ENCODE measurements at regions not wholly inside any gene's neighbourhood (a gene's known extent, or its start where the extent isn't known, plus 50 kb on each side); places are given as distances from the start of the nearest gene placed in this dataset.

DNA sequence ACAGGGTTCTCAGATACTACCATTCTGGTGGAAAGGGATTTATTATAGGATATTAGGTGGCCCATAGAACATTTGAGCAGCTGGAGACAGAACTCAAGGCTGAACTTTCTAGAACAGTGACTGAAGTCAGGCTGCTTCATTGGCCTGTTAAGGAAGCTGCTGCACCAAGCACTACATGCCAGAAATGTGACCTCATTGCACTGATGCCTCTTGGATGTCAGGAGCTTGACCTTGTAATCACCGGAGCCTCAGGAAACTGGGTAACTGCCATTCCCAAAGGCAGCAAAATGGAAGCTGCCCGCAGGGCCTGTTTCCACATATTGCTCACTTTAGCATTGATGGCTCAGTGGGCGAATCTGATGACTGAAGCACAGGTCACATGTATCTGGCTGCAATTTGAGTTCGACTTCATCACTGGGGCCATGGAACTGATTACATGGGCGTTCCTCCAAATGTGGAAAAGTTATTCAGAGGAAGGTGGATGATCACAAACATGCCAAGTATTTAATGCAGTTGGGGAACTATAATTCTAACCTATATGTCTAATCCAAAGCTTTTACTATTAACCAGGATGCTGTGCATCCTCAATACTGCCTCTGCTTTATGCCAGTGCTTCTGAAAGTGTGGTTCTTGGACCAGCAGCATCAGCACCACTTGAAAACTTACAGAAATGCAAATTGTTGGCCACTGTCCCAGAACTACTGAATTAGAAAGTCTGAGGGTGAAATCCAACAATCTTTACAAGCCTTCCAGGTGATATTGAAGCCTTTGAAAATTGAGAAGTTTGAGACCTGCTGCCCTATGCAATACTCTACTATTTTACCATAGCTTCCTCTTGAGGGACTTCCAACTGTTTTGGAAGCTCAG is 337.2 kb upstream of the NAV3 start:
- H3K4me3 Mint-ChIP-seq: no peak overlapping the region
- CTCF ChIA-PET (ENCODE audit: partially characterized antibody): no interaction called here
- no peaks in the 10 kb centered on the region for H3K9me3 ChIP-seq (ENCODE audit: control insufficient read depth in 1 of 2, low read length in 2 of 2)
- intact Hi-C loops (cut with micrococcal nuclease): no loop called here
- H3K27ac ChIP-seq (ENCODE audit: low read depth, low read length): no peak overlapping the region
- H3K27me3 Mint-ChIP-seq: no peaks in the 10 kb centered on the region
- no peaks in the 10 kb centered on the region for H3K4me1 Mint-ChIP-seq
- no peaks in the 10 kb centered on the region for H3K36me3 Mint-ChIP-seq
- no peaks in the 10 kb centered on the region for H3K4me1 ChIP-seq (ENCODE audit: insufficient read depth, low read length)
- no peak overlapping the region for H3K27ac Mint-ChIP-seq
- DNase-seq: no peak
- peaks cover 0 to 5% (median 2%) of the 10 kb centered on the region in 8 donors for H3K9me3 Mint-ChIP-seq
- H3K4me3 ChIP-seq (ENCODE audit: low read length in 2 of 2): no peak overlapping the region
- POLR2A ChIA-PET (ENCODE audit: partially characterized antibody): no interaction called here
- no peaks in the 10 kb centered on the region for H3K36me3 ChIP-seq (ENCODE audit: insufficient read depth, low read length)
- no peaks in the 10 kb centered on the region for H3K27me3 ChIP-seq (ENCODE audit: insufficient read depth, low read length)

DNA sequence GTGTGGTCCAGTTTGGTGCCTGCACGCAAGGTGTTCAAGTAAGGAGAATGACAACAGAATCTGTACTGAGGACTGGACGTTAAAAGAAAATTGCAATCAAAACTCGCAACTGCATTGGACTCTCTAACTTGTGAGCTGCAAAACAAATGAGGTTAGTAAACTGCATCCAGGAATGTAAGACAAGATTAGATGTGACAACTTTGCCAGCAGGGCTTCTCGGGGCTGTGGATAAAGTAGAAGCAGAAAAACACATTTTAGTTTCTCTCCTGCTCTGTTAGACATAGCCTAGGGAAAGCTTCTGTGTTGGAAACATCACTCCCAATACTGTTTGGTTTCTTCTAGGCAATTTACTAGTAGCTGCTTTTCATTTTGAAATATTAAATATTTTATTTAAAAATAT is 338.2 kb upstream of the NAV3 start:
- H3K27me3 Mint-ChIP-seq: no peaks in the 10 kb centered on the region
- H3K36me3 ChIP-seq (ENCODE audit: insufficient read depth, low read length): no peaks in the 10 kb centered on the region
- no peak overlapping the region for H3K27ac Mint-ChIP-seq
- no peaks in the 10 kb centered on the region for H3K9me3 ChIP-seq (ENCODE audit: control insufficient read depth in 1 of 2, low read length in 2 of 2)
- H3K9me3 Mint-ChIP-seq: peaks cover 0 to 5% (median 1%) of the 10 kb centered on the region in 8 donors
- H3K4me1 ChIP-seq (ENCODE audit: insufficient read depth, low read length): no peaks in the 10 kb centered on the region
- H3K27me3 ChIP-seq (ENCODE audit: insufficient read depth, low read length): no peaks in the 10 kb centered on the region
- intact Hi-C loops (cut with micrococcal nuclease): no loop called here
- ChIA-PET CTCF (ENCODE audit: partially characterized antibody) (no interaction called here), POLR2A (ENCODE audit: partially characterized antibody) (no interaction called here)
- H3K36me3 Mint-ChIP-seq: no peaks in the 10 kb centered on the region
- no peak for DNase-seq
- no peak overlapping the region for H3K4me3 Mint-ChIP-seq
- H3K4me1 Mint-ChIP-seq: no peaks in the 10 kb centered on the region
- no peak overlapping the region for H3K4me3 ChIP-seq (ENCODE audit: low read length in 2 of 2)
- no peak overlapping the region for H3K27ac ChIP-seq (ENCODE audit: low read depth, low read length)

DNA sequence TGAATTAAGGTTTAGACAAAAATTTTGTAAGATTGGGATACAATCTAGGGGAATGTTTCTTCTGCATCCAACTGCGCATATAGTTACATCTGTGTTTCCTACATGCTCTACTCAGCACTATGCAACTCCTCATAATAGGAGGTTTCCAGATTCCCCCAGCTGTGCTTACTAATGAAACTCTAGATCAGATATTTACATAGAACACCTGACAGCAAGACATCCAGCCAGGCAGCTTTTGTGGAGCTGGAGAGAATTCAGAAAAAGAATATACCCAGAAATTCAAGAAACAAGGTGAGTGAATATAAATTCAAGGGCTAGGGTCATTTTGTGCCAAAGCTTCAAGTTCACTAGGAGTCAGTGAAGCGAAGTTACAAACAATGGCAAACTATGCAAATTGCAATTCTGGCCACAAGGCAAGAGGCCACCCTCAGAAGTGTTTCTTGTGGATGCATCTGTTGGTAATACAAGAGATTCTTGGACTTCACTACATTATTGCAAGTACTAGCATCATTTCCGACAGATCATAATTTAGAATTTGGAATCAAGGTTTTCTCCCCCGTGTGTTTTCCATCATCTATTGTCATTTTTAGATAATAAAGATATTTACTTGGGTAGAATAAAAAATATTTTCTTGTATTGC is 341.2 kb upstream of the NAV3 start:
- no peak overlapping the region for H3K27ac ChIP-seq (ENCODE audit: low read depth, low read length)
- Mint-ChIP-seq H3K4me1 (no peaks in the 10 kb centered on the region), H3K9me3 (peaks cover 0 to 6% (median 0%) of the 10 kb centered on the region in 8 donors), H3K27ac (no peak overlapping the region), H3K4me3 (no peak overlapping the region), H3K27me3 (no peaks in the 10 kb centered on the region), H3K36me3 (no peaks in the 10 kb centered on the region)
- no peaks in the 10 kb centered on the region for H3K27me3 ChIP-seq (ENCODE audit: insufficient read depth, low read length)
- no peak overlapping the region for H3K4me3 ChIP-seq (ENCODE audit: low read length in 2 of 2)
- no peaks in the 10 kb centered on the region for H3K36me3 ChIP-seq (ENCODE audit: insufficient read depth, low read length)
- POLR2A ChIA-PET (ENCODE audit: partially characterized antibody): no interaction called here
- H3K9me3 ChIP-seq (ENCODE audit: control insufficient read depth in 1 of 2, low read length in 2 of 2): no peaks in the 10 kb centered on the region
- no peak for DNase-seq
- CTCF ChIA-PET (ENCODE audit: partially characterized antibody): no interaction called here
- H3K4me1 ChIP-seq (ENCODE audit: insufficient read depth, low read length): no peaks in the 10 kb centered on the region
- intact Hi-C loops (cut with micrococcal nuclease): no loop called here

DNA sequence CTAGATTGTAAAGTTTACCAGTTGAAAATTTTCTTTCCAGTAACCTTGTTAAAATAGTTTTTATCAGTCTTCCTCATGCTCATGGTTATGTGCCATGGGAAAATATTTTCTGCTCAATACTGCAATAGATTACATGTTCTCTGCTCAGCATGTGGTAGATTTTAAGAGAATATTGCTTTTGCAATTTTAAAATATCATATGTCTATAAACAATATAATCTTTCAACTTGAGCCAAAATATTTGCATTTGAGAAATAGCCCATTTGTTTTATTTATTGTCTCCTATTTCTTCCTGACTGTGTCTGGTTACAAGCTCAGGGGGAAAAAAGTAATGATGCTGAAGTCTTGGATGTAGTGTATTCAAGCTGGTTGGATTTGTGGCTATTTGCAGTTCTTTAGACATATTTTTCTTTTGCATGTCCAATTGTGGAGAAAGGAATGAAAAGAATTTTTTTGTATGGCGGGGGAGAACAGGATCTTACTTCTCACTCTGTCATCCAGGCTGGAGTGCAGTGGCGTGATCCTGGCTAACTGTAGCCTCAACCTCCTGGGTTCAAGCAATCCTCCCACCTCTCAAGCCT is 342.6 kb upstream of the NAV3 start:
- H3K27me3 ChIP-seq (ENCODE audit: insufficient read depth, low read length): no peaks in the 10 kb centered on the region
- intact Hi-C loops (cut with micrococcal nuclease): no loop called here
- Mint-ChIP-seq H3K4me1 (no peaks in the 10 kb centered on the region), H3K36me3 (no peaks in the 10 kb centered on the region), H3K27ac (no peak overlapping the region), H3K4me3 (no peak overlapping the region), H3K27me3 (peaks cover 0 to 2% of the 10 kb centered on the region in 2 donors), H3K9me3 (peaks cover 0 to 6% (median 0%) of the 10 kb centered on the region in 8 donors)
- H3K9me3 ChIP-seq (ENCODE audit: control insufficient read depth in 1 of 2, low read length in 2 of 2): no peaks in the 10 kb centered on the region
- H3K36me3 ChIP-seq (ENCODE audit: insufficient read depth, low read length): no peaks in the 10 kb centered on the region
- DNase-seq: no peak
- no peaks in the 10 kb centered on the region for H3K4me1 ChIP-seq (ENCODE audit: insufficient read depth, low read length)
- H3K27ac ChIP-seq (ENCODE audit: low read depth, low read length): no peak overlapping the region
- no peak overlapping the region for H3K4me3 ChIP-seq (ENCODE audit: low read length in 2 of 2)
- CTCF ChIA-PET (ENCODE audit: partially characterized antibody): no interaction called here
- POLR2A ChIA-PET (ENCODE audit: partially characterized antibody): no interaction called here

DNA sequence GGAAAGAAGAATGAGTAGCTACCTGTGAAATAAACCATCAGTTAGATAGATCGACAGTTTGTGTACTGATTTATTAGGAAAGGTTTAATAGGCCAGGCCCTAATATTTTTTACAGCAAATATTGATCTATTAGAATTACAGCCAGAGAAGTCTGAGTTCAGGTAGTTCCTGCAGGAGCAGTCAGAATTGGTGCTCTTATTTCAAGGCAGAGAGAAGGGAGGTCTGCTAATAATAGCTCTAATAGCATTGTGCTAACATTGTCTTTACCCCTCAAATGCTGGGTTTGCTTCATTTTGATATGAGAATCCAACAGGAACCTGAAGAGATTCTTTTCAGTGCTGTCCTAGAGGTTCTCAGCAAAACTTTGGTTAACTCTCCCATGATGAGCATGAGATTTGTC is 343.8 kb upstream of the NAV3 start:
- intact Hi-C loops (cut with micrococcal nuclease): no loop called here
- Mint-ChIP-seq H3K27me3 (peaks cover 0 to 2% of the 10 kb centered on the region in 2 donors), H3K4me3 (no peak overlapping the region), H3K27ac (no peak overlapping the region), H3K4me1 (no peaks in the 10 kb centered on the region), H3K36me3 (no peaks in the 10 kb centered on the region), H3K9me3 (peaks cover 0 to 6% (median 0%) of the 10 kb centered on the region in 8 donors)
- Histone ChIP-seq H3K4me1 (ENCODE audit: insufficient read depth, low read length) (no peaks in the 10 kb centered on the region), H3K27ac (ENCODE audit: low read depth, low read length) (no peak overlapping the region), H3K27me3 (ENCODE audit: insufficient read depth, low read length) (no peaks in the 10 kb centered on the region), H3K9me3 (ENCODE audit: control insufficient read depth in 1 of 2, low read length in 2 of 2) (no peaks in the 10 kb centered on the region), H3K36me3 (ENCODE audit: insufficient read depth, low read length) (no peaks in the 10 kb centered on the region), H3K4me3 (ENCODE audit: low read length in 2 of 2) (no peak overlapping the region)
- DNase-seq: no peak
- POLR2A ChIA-PET (ENCODE audit: partially characterized antibody): no interaction called here
- CTCF ChIA-PET (ENCODE audit: partially characterized antibody): no interaction called here

DNA sequence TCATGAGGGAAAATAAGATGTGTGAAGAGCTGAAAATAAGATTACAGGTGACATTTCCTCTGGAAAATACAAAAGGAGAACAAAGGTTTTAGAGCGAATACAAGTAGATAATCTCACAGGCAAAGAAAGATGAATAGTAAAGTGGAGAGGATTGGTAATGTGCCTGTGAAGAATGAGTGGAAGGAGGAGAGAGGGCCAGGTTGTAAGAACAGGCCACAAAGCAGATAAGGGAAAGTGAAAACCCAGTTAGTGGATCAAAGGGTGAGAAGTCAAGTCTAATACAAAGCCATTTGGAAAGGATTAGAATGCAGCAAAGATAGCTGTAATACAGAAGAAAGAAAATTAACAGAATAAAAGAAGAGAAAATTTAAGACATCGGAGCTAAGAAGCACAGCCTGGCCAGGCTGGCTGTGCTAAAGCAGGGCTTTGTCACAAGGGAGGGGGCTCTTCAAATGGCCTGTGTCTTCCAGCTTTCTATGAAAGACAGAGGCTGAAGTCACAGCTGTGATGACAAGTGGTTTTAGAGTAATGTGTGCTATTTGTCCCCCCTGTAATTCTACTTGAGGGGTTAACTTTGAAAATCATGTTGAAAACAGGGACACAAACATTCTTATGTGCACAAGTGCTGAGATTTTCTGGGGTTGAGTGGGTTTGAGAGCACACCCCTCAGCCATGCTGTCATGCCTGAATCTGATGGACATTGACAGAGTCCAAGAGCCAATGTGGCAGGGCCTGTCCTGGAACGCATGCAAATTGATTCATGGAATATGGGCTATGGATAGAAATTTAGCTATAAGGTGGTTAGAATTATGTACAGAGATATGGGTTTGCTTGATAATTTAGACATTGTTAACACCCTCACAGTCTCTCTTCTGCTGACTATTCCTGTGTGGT is 344.5 kb upstream of the NAV3 start:
- Histone ChIP-seq H3K4me3 (ENCODE audit: low read length in 2 of 2) (no peak overlapping the region), H3K36me3 (ENCODE audit: insufficient read depth, low read length) (no peaks in the 10 kb centered on the region), H3K27ac (ENCODE audit: low read depth, low read length) (no peak overlapping the region), H3K27me3 (ENCODE audit: insufficient read depth, low read length) (no peaks in the 10 kb centered on the region), H3K4me1 (ENCODE audit: insufficient read depth, low read length) (no peaks in the 10 kb centered on the region), H3K9me3 (ENCODE audit: control insufficient read depth in 1 of 2, low read length in 2 of 2) (no peaks in the 10 kb centered on the region)
- peaks cover 0 to 2% of the 10 kb centered on the region in 2 donors for H3K27me3 Mint-ChIP-seq
- no peaks in the 10 kb centered on the region for H3K4me1 Mint-ChIP-seq
- ChIA-PET CTCF (ENCODE audit: partially characterized antibody) (no interaction called here), POLR2A (ENCODE audit: partially characterized antibody) (no interaction called here)
- H3K4me3 Mint-ChIP-seq: no peak overlapping the region
- peaks cover 0 to 5% (median 0%) of the 10 kb centered on the region in 8 donors for H3K9me3 Mint-ChIP-seq
- intact Hi-C loops (cut with micrococcal nuclease): no loop called here
- no peak overlapping the region for H3K27ac Mint-ChIP-seq
- H3K36me3 Mint-ChIP-seq: no peaks in the 10 kb centered on the region
- DNase-seq: no peak

DNA sequence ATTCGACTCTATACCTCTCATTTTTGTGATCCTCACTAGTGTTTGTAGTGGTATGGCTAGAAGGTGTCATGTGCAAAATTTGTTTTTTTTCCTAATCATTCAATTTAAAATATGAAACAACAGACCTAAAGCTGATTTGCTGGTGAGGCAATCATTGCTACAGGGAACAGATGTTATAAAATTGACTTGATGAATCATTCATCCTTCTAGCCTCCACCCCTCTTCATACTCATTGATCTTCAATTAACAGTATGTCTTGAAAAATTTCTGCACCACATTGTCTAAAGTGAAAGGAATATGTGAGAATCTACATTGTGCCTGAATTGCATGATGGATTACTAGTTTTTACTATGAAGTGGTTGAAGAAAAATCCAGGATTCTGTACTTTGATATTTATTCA is 349.0 kb upstream of the NAV3 start:
- Histone ChIP-seq H3K9me3 (ENCODE audit: control insufficient read depth in 1 of 2, low read length in 2 of 2) (no peaks in the 10 kb centered on the region), H3K36me3 (ENCODE audit: insufficient read depth, low read length) (no peaks in the 10 kb centered on the region), H3K4me1 (ENCODE audit: insufficient read depth, low read length) (no peaks in the 10 kb centered on the region), H3K27me3 (ENCODE audit: insufficient read depth, low read length) (no peaks in the 10 kb centered on the region), H3K27ac (ENCODE audit: low read depth, low read length) (no peak overlapping the region), H3K4me3 (ENCODE audit: low read length in 2 of 2) (no peak overlapping the region)
- Mint-ChIP-seq H3K27me3 (peaks cover 0 to 2% of the 10 kb centered on the region in 2 donors), H3K4me3 (no peak overlapping the region), H3K27ac (no peak overlapping the region), H3K4me1 (no peaks in the 10 kb centered on the region), H3K36me3 (no peaks in the 10 kb centered on the region), H3K9me3 (peaks cover 0 to 5% (median 2%) of the 10 kb centered on the region in 8 donors)
- CTCF ChIA-PET (ENCODE audit: partially characterized antibody): no interaction called here
- POLR2A ChIA-PET (ENCODE audit: partially characterized antibody): no interaction called here
- no peak for DNase-seq
- intact Hi-C loops (cut with micrococcal nuclease): no loop called here
